Uterus (tissue), 2 donors: ENCODE measurements at regions not wholly inside any gene's neighbourhood (a gene's known extent, or its start where the extent isn't known, plus 50 kb on each side); places are given as distances from the start of the nearest gene placed in this dataset.

Experiments used
- POLR2A ChIP-seq, 2 donors: fragments of 450-650 bp; IDR thresholded peaks; one replicate each; pipeline ENCODE4 v1.6.1; 2016; ENCODE audit warnings: antibody characterized with exemption in 2 of 2, mild to moderate bottlenecking in 1 of 2, moderate library complexity in 1 of 2
- TF ChIP-seq, protein P1 (sequence below), 4 experiments: fragments of 200-600 bp in 2 of 4; fragments of 450-650 bp in 2 of 4; sonication (generic) in 2 of 4; IDR thresholded peaks; one replicate each; pipeline ENCODE4 v1.5.1; 2016 to 2019; ENCODE audit warnings: antibody characterized with exemption in 4 of 4, mild to moderate bottlenecking in 2 of 4, moderate library complexity in 1 of 4

DNA sequence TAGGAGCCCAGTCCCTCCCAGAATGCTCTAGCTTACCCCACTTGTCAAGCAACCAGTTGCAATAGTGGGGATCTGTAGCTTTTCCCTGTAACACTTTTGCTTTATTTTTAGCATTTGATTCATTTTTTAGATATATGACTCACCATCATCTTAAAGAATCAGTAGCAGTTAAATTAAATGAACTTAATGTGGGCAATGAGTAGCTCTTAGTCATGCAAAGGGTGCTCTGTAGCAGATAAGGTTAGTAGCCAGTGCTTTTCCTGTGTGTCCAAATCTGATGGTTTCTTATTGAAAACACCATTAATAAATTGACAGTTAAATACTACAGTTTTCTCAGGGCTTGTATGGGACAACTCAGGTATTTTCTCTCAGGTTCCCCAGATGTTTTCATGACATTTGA lies 311.8 kb downstream of the RERGL start:
- TF ChIP-seq, protein P1, sequence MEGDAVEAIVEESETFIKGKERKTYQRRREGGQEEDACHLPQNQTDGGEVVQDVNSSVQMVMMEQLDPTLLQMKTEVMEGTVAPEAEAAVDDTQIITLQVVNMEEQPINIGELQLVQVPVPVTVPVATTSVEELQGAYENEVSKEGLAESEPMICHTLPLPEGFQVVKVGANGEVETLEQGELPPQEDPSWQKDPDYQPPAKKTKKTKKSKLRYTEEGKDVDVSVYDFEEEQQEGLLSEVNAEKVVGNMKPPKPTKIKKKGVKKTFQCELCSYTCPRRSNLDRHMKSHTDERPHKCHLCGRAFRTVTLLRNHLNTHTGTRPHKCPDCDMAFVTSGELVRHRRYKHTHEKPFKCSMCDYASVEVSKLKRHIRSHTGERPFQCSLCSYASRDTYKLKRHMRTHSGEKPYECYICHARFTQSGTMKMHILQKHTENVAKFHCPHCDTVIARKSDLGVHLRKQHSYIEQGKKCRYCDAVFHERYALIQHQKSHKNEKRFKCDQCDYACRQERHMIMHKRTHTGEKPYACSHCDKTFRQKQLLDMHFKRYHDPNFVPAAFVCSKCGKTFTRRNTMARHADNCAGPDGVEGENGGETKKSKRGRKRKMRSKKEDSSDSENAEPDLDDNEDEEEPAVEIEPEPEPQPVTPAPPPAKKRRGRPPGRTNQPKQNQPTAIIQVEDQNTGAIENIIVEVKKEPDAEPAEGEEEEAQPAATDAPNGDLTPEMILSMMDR (IDR thresholded peaks at IDR 0.05): no peak
- no peak for TF ChIP-seq POLR2A (IDR thresholded peaks at IDR 0.05)
